ENCODE measurements at regions not wholly inside any gene's neighbourhood (a gene's known extent, or its start where the extent isn't known, plus 50 kb on each side); places are given as distances from the start of the nearest gene placed in this dataset.
"Not testable (repeated sequence)": the region's sequence is repeated elsewhere in the genome, so short reads cannot be mapped to it uniquely, and the experiment has no call there.

- peak; percentile 25 for DNase-seq
Observed at GRCh38 chr7:127530148-127530547, 55.2 kb downstream of the GCC1 start.

- DNase-seq: no peak
Observed at GRCh38 chr7:127527561-127527960, 57.8 kb downstream of the GCC1 start.

DNA sequence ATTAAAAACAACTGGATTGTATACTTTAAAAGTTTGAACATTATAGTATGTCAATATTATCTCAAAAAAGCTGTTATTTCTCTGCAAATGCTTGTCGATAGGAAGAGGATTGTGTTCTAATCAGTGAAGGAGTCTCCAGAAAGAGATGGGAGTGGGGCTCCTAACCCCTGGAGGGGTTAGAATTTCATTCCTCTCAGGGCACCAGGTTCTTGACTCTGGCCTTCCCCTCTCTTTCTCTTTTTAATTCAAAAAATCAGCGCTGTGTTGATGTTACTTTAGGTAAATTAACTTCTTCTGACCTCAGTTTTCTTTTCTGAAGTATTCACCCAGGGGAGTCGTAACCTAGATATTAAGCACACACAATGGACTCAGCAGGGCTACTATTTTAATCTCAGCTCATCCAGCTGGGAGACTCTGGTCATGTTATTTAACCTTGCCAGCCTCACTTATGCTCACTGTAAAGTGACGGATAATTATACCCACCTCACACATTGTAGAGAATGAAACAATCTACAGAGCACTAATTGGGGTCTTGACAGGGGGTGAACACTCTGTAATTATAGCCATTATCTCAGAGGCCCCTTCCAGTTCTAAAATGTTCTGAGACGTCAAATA is 59.4 kb downstream of the GCC1 start:
- no peak for DNase-seq

DNA sequence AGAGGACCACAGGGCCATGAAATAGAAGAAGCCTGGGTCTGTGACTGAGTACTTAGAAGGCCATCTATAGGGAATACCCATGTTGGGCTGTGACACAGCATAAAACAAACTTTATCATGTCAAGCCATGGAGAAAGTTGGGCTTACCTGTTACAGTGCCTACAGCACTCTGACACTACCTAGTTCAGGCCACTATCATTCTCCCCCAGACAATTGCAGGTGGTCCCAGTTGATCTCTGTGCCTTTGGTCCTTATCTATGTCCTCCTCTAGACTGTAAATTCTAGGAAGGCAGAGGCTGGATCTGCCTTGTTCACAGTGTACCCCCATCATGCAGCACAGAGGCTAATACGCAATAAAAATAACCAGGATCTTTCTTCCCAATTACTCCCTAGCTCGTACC is 69.1 kb downstream of the GCC1 start:
- DNase-seq: no peak

DNA sequence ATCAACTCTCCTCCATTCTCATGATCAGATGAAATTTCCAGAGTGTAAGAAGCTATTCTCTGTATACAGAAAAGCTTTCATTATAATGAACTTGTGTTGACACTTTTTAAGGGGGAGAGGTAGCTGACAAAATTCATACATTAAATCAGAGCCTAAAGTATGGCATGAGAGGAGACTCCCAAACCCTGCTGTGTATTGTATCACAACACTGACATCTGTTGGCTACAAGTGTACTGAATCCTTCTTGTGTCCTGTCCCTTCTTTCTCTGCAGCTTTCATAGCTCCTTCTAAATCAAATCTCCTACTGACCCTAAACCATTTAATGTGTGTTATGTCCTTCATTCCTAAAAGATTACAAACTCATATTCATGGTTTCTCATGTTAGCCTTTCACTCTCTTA is 70.9 kb downstream of the GCC1 start:
- peak; percentile 36 for DNase-seq

DNA sequence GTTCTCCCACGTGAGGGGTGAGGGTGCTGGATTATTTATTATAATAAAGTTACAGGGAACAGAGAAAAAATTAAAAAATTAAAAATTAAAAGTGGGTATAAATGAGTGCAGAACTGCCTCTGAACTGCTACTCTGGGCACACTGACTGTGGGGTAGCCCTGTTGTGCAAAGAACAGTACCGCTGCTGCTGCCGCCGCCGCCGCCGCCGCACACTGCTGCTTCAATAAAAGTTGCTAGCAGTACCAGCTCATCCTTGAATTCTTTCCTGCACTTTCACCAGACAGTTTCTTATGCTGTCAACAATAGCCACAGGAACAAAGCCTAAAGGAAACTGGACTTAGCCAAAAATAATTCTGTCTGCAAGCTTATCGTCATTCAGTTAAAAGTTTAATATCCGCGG is 72.1 kb downstream of the GCC1 start:
- DNase-seq: no peak

GRCh38 chr7:127512663-127513062 is 72.7 kb downstream of the GCC1 start:
- DNase-seq: no peak

GRCh38 chr7:127504715-127505114 is 80.7 kb downstream of the GCC1 start:
- peak; percentile 12 for DNase-seq

GRCh38 chr7:127501817-127502216 is 83.6 kb downstream of the GCC1 start:
- no peak for DNase-seq

DNA sequence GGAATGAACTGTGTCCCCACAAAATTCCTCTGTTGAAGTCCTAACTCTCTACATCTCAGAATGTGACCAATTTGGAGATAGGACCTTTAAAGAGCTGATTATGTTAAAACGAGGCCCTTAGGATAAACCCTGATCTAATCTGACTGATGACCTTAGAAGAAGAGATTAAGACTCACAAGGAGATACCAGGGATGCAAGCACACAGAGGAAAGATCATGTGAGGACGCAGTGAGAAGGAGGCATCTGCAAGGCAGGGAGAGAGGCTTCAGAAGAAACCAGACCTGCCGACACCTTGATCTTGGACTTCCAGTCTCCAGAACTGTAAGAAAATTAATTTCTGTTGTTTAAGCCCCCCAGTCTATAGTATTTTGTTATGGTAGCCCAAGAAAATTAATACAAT is 94.9 kb upstream of the ZNF800 start:
- DNase-seq: no peak

GRCh38 chr7:127486654-127487053 is 94.1 kb upstream of the ZNF800 start:
- DNase-seq: peak; percentile 2

DNA sequence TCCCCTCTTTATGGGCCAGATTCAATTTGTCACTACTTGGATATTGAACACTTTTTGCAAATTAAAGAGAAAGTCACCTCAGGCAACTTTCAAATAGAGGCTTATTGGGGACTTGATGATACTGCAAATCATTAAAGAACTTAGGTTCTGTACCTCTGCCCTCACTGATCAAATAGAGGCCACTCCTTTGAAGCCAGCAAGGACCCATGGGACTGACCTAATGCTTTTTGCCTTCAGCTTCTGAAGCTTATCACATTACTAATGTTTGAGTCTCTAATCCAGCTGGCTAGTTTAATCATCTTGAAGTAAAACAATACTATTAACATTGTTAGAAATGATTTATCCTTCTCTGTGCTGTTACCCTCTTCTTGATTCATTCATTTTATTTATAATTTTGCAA is 93.0 kb upstream of the ZNF800 start:
- no peak for DNase-seq

GRCh38 chr7:127484954-127485353 is 92.4 kb upstream of the ZNF800 start:
- no peak for DNase-seq

- no peak for DNase-seq
Observed at GRCh38 chr7:127478461-127478860, 86.0 kb upstream of the ZNF800 start.

DNA sequence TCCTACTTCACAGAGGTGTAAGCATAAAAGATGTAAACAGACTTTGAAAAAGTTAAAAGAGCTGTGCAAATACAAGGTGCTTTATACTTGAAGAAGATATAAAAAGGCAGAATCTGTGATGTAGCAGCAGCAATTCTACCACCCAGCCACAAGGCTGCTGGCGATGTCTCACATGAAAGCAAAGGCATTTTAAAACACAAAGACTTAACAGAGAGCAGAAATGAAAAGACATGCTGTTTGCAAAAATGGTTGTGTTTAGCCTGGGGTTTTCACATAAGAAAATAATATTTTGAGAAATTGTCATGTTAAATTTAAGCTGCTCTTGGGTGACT is 85.5 kb upstream of the ZNF800 start:
- DNase-seq: no peak

GRCh38 chr7:127477295-127478023 is 85.0 kb upstream of the ZNF800 start:
- no peak for DNase-seq

- no peak for DNase-seq
Observed at GRCh38 chr7:127476618-127477017, 84.1 kb upstream of the ZNF800 start.

- DNase-seq: peak; percentile 2
Observed at GRCh38 chr7:127474457-127474856, 81.9 kb upstream of the ZNF800 start.

DNA sequence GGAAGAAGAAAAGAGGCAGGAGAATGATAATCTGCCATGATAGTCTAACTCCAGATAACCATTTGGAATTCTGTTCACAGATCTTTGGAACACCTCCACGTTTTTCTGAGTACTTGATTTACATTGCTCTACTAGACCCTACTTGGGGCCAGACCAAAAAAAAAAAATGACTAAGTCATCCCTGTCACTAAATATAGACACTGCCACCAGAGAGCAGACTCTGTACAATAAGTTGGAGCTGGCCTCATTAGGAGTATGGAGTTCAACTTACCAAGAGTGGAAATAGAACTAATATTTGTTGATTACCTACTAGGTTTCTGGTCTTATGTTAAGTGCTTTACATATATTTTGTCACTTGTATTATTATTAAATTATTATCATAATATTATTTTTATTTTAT is 80.9 kb upstream of the ZNF800 start:
- DNase-seq: no peak

DNA sequence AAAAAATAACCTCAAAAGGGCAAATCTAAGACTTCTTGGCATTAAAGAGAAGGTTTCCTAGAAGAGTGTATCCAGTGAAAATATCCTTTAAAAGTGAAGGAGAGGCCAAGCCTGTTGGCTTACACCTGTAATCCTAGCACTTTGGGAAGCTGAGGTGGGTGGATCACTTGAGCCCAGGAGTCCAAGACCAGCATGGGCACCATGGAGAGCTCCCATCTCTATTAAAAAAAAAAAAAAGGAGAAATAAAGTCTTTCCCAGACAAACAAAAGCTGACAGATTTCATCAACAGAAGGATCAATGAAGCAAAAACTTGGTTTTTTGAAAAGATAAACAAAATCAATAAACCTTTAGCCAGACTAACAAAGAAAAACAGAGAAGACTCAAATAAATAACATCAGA is 67.6 kb upstream of the ZNF800 start:
- DNase-seq: no peak

DNA sequence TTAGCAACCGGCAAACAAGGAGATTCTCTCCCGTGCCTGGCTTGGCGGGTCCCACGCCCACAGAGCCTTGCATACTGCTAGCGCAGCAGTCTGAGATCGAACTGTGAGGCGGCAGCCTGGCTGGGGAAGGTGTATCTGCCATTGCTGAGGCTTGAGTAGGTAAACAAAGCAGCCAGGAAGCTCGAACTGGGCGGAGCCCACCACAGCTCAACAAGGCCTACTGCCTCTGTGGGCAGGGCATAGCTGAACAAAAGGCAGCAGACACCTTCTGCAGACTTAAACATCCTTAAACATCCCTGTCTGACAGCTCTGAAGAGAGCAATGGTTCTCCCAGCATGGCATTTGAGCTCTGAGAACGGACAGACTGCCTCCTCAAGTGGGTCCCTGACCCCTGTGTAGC is 58.8 kb upstream of the ZNF800 start:
- not testable (repeated sequence) for DNase-seq

DNA sequence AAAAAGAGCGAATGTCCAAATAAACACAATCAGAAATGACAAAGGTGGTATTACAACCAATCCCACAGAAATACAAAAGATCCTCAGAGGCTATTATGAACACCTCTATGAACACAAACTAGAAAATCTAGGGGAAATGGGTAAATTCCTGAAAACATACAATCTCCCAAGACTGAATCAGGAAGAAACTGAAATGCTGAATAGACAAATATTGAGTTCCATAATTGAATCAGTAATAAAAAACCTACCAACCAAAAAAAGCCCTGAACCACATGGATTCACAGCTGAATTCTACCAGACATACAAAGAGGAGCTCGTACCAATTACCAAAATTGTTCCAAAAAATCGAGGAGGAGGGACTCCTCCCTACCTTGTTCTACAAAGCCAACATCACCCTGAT is 56.1 kb upstream of the ZNF800 start:
- DNase-seq: no peak

GRCh38 chr7:127447326-127447945 is 54.9 kb upstream of the ZNF800 start:
- peak; percentile 56 for DNase-seq

DNA sequence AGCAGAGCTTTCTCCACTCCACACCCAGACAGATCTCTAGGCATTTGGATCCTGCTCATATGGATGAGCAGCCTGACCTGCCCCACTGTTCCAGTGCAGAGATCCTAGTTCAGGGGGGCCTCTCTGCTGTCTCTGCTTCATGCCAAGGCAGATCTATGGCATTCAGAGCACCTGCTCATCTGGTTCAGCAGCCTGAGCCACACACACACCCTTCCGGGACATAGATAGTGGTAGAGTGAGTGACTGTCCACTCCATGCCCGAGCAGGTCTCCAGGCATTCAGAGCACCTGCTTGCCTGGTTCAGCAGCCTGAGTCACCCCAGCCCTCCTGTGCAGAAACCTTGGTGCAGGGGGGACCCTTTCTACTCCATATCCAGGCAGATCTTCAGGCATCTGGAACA is 54.3 kb upstream of the ZNF800 start:
- DNase-seq: no peak

All from fibroblast of skin of right biceps (primary cell).